Inflammatory macrophage treated with lipopolysaccharide for 4 hours (primary cell): ENCODE measurements at regions not wholly inside any gene's neighbourhood (a gene's known extent, or its start where the extent isn't known, plus 50 kb on each side); places are given as distances from the start of the nearest gene placed in this dataset.

Source experiments
- DNase-seq: peaks from one replicate; pipeline ENCODE4 v3.0.0-alpha.2; 2020

DNA sequence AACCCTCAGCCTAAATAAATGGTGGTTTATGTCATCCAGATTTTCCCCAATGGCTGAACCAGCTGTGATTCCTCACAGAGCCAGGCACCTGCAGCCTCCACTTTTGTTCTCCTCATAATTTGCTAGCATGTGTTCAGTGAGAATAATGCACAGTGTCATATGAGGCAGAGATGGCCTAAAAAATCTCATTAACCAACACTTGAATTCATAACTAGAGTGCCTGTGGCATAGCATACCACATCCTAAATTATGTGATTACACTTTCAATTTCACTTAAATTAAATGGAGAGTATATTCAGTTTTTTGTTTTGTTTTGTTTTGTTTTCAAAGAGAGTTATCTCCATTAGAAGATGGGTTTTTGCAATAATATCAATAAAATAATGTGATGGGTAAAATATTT, 488.0 kb downstream of the CBLN2 start:
- no peak for DNase-seq

DNA sequence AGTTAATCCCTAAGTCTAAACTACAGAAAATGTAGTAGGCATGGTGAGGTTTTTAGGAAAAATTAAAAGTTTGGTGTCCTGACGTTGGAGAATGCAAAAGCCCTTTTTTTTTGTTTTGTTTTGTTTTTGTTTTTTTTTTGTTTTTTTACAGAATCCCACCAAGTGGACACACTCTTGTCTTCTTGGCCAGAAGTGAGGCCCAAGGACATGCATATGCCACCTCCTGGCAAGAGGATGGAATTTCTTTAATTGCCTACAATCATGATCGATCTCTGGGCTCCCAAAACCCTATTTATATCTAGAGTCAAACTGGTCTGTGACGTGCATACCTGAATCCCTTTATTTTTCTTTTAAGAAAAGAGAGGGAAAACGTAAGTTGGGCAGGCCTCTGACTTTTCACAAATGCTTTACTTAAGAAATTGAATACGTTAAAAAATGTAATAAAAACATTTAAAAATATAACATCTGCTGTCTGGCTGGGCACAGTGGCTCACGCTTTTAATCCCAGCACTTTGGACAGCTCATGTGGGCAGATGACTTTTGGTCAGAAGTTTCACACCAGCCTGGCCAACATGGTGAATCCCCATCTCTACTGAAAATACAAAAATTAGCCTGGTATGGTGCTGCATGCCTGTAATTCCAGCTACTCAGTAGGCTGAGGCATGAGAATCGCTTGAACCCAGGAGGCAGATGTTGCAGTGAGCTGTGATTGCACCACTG, 502.7 kb downstream of the CBLN2 start:
- DNase-seq: no peak

DNA sequence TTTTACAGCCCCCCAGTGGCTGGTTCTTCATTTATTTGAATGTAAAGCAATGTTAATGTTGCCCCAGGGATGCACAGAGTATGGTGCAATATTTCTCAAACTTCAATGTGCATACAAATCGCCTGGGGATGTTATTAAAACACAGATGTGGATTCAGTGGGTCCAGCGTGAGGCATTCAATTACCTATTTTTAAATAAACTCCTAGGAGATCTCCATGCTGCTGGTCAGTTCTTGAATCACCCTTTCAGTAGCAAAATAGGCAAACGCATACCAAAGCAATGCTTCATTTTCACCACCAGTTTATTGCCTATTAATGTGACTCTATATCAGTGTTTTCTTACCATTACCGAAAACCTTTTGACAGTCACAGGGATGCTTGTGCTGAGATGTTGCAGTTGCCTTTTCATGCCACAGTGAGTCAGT, 530.7 kb downstream of the CBLN2 start:
- no peak for DNase-seq

DNA sequence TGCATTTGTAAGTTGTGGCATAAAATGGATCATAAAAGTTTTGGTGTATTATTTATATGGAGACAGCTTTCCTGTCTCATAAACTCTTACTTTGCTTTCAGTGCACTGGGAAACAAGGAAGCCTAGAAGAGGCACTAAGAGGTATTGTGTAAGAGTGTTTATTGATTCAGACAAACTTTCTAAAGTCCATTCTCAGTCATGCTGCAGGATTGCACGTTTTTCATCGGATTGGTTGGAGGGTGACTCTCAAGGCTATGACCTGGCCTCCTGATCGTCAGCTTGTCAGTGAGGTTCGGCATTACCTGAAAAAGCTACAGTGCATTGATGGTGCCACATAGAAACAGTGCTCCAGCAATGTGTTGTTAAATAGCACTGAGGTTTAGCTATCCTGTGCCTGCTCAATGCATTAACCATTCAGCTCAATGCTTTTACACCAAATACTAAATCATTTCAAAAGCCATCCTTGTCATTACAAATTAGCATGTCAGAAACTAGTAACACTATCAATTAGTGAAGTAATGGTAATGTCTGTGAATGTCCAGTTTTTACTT, 545.5 kb downstream of the CBLN2 start:
- no peak for DNase-seq

DNA sequence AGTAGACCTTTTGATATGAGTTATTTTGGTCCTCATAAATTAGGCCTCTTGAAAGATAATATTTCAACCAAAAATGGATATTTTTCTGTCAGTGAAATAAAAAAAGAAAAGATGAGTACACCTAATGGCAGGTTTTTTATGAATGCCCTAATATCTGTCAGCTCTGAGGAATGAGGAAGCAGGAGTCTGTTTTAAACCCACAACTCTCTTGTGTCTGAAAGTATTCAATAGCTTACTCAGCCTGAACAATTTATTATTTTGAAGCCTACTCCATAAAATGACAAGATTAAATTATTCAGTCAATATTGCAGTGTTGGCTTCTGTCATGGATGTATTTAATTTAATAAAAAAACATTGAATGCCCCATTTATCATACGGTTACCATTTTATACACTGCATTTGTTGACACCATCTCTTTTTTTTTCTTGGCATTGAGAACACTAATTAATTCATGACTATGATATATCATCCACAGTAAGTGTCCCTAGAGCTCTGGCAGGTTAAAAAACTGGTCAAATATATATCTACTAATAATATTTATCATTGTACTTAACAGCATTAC, 548.2 kb downstream of the CBLN2 start:
- no peak for DNase-seq

DNA sequence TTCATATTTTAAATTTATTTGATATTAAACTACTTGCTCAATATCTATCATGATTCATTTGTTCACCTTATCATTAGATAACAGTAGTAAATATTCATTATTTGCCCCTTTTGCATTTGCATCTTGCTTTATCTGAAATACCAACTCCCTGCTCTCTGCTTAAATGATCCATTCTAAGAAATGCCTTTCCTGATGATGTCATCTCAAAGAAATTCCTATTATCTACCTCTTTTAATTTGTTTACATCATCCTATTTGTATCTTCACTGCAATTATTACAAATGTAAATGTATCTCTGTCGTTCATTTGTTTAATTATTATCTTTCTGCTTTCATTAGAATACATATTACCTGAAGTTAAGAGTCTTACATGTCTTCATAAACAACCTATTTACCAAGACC, 549.9 kb downstream of the CBLN2 start:
- DNase-seq: no peak

DNA sequence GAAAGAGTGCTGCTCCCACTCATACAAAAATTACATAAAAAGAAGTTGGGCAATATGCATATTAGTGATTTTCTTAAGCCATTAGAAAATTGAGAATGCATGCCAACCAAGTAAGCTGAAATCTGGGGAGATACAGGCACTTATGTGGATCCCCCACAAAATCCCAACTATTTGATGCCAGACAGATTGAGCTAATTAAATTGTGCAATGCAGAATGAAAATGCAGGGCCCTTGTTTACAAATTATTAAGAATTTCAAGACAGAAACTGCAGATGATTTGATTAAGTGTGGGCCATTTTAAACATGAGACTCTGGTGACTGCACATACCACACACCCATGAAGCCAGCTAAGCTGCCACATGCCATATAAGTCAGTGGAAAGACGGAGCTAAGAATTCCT, 554.5 kb downstream of the CBLN2 start:
- DNase-seq: no peak

DNA sequence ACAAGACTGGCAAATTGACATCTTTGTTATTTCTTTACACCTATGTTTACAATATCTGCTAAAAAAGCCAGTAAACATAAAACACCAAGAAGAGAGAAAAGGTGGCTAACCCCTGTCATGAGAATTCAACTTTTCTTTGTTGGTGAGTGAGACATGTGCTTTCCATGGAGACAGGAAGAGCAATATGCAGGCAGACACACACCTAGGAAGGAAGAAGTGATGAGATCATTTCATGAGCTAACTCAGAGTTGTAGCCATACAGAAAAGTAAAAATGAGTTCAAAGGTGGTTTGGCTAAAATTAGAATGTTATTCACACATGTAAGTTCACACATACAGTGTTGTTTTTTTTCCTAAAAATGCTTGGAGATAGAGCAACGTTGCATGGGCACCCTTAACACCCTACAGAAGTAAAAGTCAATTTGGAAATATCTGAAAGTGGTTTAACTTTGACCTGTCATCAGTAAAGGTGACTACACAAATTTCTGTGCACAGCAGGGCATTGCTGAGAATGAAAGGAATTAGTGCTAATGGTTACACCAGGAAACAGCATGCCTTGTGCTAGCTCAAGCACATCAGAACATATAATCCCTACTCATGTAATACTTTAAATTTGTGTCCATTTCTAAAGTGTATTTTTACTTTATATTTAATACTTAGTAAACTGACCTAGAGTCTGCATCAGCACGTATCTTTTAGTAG, 557.6 kb downstream of the CBLN2 start:
- DNase-seq: no peak

DNA sequence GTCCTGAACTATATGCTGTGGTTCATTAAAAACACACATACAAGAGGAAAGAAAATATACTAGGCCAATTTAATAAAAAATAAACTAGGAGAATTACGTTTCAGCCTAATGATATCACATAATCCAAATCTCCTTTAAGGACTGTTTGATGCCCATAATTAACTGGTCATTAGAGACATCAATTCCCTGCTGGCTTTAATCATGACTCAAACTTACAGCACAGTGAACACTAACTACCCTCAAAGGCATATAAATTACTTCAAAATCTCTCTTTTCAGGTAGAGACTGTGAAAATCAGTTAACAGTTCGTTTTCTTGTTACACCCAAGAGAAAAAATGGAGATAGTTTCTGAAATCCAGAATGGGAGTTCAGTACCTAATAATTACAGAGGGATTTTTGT, 567.4 kb downstream of the CBLN2 start:
- no peak for DNase-seq

DNA sequence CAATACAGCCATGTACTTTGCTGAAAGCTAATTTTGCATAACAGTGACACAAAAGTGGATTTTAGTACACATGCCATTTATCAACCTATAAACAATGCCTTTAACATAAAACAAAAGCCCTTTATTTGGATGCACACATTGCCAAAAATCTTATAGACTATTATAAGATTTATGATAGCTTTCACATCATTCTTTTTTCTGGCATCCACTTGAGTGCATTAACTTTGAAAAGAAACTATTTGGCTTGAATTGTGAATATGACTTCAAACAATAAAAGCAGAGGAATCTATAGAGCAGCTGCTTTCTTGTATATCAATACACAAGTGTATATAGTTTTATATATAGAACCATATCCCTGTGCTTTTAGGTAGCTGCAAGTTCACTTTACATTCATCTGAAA, 577.4 kb downstream of the CBLN2 start:
- DNase-seq: no peak

DNA sequence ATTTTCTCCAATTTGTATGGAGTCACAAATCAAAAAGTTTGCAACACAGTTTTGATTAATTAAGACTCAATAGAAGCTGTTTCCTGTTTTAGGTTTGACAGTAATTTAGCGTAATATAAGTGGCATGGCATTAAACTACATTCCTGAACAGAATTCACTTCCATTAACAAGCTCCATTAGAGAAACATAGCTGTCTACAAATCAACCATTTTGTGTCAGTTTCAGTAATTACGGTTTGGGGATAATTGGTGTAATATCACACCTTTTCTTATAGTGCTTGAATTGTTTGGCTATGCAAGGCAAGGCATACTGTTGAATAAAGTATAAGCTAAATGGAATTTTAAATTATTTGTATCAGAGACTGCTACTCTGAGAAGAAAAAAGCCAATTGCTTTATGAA, 585.5 kb downstream of the CBLN2 start:
- no peak for DNase-seq

DNA sequence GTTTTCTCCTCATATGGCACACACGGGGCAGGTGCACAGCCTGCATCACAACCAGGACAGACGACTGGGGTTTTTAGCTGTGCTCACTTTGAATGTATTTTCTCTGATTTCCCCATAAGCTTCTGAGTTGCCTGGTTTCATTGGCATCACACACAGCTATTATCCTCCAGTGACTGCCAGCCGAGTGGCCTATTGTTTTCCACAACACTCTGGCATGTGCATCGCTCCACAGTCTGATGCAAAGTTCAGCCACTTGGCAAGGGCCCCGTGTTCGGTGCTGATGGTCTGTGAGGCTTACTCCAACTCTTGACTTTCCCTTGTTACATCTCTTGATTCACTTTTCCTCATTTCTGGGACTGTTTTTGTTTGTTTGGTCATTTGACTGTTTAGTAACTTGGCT, 593.1 kb downstream of the CBLN2 start:
- no peak for DNase-seq

DNA sequence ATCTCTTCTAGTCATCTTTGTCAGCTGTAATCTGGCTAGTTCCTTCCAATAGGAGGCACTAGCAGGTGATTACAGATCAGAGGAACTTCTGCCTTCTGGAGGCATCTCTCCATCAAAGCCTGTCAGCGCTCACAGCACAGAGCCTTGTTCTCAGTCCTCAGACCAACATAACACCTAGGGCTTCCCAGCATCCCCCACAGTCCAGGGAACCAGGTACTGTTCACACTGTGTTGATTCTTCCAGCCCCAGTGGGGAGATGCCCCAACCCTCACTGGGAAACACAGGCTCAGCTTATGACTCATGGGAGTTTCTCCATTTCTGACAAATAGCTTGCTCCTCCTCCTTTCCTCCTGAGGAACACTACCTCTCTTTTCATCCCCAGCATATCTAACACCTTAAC, 601.7 kb downstream of the CBLN2 start:
- no peak for DNase-seq

DNA sequence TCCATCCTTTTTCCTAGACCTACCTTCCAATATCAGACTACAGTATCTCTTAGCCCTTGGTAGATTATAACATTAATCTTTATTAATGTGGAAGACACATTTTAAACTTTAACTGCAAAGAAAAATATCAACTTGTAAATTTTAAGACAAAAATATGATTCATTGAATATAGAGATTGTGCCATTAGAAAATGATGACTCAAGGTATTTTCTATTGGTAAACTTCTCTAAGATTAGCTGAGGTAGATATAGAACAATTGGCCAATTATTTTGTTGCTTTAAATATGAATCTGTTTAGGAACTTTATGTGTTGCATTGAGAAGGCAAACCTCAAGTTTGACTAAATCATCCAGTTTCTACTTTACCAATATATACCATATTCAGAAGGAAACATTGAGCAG, 604.7 kb downstream of the CBLN2 start:
- DNase-seq: no peak

DNA sequence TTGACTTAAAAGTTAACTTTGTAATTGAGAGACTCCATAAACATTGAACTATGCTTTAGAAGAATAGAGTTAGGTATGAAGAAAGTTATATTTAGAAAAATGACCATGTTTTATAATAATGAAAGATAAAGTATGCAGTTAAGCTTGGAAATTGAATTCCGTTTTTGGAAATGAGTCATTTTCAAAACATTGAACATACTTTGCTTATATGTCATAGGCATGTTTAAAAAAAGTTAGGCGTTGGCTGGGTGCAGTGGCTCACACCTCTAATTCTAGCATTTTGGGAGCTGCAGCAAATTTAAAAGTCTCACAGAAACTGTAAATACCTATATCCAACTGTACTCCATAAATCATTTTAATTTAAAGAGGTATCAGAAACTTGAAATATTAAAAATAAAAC, 607.4 kb downstream of the CBLN2 start:
- no peak for DNase-seq

DNA sequence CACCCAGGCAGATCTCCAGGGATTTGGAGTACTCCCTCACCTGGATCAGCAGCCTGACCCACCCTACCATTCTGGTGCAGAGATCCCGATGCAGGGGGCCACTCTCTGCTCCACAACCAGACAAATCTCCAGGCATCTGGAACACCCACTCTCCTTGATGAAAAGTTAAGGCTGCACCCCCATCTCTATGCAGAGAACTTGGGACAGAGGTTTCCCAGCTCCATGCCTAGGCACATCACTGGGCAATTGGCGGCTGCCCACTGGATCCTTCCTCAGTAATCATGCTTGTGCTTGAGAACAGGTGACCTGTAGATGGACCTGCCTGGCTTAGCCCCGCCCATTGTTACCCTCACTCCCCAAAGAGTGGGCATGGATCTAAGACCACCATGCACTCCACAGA, 624.9 kb downstream of the CBLN2 start:
- no peak for DNase-seq

DNA sequence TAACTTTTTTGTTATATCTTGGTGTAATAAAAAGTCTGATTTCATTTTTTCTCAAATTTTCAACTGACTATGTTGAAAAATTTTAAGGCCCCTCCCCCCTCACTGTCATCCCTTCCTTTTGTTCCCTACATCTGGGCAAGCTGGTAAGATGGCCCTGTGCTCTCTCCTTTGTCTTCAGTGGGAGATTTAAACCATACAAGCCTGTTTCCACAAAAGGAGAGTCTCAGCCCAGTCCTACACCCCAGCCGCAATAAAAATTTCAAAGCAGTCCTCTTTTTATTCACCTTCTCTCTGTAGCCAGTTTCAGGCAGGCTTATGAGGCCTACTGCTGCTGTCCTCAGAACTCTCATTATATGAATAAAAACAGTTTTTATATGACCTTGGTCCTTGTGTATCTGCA, 630.5 kb downstream of the CBLN2 start:
- no peak for DNase-seq

DNA sequence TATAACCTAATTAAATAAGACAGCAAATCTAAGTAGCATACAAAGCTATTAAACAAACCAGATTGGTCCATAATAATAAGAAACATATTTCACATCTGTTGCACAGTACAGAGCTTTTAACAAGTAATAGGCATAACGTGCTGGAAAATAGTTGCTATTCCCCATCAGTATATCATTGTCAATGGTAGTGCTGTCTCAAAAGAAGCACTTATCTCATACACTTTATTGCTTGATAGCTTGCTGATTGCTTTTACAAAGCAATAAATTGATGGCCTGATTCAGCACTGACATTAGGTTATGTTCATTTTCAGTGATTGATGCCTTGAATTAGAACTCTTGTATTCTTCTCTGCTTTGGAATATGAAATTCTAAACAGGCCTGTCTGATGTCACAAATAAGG, 641.7 kb downstream of the CBLN2 start:
- DNase-seq: no peak

DNA sequence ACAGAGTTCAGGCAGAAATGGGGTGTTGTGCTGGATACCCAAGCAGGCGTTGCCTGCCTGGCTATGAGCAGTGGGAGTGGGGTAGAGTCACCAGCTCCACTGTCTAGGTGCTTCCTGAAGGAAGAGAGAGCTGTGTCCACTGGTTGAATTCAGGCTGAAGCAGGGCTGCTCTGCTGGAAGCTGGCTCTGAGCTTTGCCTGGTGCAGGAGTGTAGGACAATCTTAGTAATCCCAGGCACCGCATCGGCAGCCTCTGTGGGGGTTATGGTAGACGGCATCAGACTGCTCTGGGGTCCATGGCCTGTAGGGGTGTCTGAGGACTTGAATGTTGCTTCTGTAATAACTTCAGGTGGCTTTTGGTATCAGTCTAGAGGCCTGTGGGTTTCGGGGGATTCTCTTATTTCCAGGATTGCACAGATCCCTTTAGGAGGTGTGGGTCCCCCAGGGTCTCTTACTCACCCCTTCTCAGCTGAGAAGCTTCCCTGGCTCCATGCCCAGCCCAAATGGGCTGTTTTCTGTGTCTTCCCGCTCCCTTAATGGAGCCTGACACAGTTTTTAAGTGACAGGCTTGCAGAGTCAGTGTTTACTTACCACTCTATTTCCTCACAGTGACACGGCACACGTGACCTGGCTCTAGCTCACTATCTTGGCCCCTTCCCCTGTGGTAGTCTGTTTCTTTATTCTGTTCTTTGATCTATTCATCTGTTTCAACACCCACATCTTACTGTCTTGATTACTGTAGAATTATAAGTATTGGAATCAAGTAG, 644.3 kb downstream of the CBLN2 start:
- no peak for DNase-seq

DNA sequence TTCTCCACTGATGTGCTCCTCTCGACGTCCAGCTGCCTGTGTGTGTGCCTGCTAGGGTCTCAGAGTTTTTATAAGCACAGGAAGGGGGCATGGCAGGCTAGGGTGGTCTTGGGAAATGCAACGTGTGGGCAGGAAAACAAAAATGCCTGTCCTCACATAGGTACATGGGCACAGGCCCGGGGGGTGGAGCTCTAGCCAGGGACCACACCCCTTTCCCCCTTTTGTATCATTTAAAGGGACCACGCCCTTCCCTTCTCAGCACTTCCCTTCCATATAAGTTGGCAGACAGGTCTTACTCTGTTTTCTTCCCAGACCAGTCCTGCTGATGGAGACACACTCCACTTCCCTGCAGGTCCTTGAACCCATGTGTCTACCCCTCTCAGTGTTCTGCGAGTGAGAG, 645.0 kb downstream of the CBLN2 start:
- DNase-seq: no peak

DNA sequence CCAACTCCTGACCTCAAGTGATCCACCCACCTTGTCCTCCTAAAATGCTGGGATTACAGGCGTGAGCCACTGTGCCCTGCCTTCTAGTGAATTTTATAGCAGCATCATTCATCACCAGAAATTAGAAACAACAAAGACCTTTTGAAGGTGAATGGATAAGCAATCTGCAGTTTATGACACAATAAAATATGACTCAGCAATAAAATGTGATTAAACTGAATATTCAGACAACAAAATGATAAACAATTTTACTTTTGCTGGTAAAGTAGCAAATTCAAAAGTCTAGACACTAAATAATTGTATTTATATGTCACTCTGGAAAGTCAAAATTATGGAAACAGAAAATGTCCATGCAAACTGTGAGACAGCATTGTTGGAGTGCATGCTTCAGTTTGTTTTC, 656.6 kb downstream of the CBLN2 start:
- no peak for DNase-seq

DNA sequence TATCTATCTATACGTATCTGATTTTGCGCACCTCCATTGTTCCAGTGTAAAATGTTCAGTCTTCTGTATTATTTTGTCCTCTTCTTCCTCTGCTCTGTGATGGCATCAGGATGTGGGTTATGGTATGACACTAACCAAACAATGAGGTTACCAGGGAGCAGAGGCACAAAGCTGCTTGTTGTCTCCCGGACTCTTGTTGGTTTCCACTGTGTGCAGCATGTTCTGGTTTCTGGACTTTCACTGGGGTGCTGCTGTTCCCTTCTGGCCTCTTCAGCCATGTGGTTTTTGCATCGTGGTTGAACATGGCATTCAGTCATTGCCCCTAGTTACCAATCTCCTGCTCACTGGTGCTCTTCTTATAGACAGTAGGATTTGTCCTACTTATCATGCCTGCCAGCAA, 665.9 kb downstream of the CBLN2 start:
- no peak for DNase-seq

DNA sequence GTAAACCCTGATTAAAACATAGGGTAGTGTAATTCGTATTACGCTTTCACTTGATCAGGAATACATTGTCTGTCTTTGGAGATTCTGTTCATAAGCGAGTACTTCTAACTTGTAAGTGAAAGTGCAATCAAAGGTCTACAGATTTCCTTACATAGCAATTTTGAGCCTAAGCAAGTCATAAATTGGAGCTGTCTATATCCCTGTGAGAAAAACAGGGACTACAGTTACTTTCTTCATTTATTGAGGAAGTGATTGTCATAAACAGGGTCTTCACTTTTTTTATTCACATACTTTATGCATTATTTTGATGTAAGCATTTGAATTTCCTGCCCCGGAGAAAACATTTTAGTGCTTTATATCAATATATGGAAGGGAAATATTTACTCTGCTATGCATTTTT, 670.4 kb downstream of the CBLN2 start:
- no peak for DNase-seq

DNA sequence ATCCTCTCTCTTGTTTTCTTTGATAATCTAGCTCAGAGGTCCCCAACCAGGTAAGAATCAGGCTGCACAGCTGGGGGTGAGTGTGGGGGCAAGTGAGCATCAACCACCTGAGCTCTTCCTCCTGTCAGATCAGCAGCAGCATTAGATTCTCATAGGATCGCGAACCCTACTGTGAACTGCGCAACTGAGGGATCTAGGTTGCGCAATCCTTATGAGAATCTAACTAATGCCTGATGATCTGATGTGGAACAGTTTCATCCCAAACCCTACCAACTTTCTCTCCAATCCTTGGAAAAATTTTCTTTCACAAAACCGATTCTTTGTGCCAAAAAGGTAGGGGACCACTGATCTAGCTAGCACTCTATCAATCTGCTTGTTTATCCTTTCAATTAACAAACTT, 678.3 kb downstream of the CBLN2 start:
- DNase-seq: no peak
